HG03558 (cell line): ENCODE measurements at regions not wholly inside any gene's neighbourhood (a gene's known extent, or its start where the extent isn't known, plus 50 kb on each side); places are given as distances from the start of the nearest gene placed in this dataset.
A peak's percentile ranks its signal among the peaks of the same experiment; 100 is the strongest.

ENCODE experiments used
- ATAC-seq: cut with Tn5 transposase; IDR thresholded peaks from one replicate; pipeline ENCODE4 v1.9.1; 2021; ENCODE audit warnings: moderate number of reproducible peaks; ENCODE audit not compliant: unreplicated experiment; ENCODE audit errors: extremely low read depth

DNA sequence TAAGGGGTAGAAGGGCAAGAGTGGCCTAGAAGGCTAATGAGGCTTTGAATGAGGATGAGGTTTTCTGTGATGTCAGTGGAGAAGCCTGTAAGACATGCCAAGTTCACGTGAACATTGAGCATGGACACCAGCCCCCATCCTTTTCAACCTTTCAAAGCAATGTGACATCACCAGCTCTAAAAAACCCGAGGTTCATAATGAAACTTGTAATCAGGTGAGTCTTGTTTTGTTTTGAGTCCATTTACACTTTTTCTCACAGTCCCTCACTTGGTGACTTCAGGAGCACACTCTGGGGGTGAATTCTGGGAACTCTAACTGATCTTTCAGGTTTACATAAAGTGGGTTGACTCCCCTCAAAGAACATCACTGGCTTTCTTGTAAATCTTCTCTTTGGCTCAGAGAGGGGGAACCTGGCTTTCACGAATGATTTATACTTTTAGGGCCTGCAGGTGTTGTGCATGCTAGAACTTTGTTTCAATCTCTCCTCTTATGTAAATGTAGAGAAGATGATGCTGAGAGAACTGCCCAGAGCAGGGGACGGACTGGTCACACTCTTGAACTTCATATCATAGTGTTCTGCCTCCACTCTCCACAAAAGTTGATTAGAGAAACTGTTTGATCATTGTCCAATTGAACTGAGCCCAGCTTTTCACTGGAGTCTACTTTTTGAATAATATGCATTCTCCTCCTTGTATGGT is 224.7 kb upstream of the SATB1 start:
- peak; percentile 72 for ATAC-seq

DNA sequence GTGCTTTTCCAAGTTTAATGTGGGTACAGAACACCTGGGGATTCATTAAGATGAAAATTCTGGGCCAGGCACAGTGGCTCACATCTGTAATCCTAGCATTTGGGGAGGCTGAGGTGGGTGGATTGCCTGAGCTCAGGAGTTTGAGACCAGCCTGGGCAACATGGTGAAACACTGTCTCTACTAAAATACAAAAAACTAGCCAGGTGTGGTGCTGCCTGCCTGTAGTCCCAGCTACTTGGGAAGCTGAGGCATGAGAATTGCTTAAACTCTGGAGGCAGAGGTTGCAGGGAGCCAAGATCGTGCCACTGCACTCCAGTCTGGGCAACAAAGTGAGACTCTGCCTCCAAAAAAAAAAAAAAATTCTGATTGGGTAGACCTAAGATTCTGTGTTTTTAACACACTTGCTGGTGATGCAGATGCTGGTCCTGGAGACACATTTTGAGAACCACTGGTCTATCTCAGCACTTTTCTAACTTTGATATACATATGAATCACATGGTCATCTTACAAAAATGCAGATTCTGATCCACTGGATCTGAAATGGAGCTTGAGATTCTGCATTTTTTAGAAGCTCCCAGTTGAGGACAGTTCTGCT is 223.8 kb upstream of the SATB1 start:
- ATAC-seq: no peak

DNA sequence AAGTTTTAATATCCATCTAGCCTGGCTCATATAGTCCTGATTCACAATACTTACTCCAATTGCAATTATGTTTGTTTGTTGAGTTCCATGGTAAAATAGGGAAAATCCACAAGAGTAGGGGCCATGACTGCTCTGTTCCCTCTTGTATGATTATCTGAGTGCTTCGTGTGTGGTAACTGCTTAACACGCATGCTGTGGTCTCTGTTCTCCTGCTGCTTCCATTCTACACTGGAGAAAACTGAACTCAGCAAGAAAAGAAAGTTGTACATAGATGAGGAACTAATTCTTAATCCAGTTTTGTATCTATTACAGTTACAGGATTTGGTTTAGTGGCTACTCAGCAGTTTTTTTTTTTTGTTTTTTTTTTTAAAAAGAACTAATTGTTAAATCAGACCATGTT is 223.0 kb upstream of the SATB1 start:
- no peak for ATAC-seq

DNA sequence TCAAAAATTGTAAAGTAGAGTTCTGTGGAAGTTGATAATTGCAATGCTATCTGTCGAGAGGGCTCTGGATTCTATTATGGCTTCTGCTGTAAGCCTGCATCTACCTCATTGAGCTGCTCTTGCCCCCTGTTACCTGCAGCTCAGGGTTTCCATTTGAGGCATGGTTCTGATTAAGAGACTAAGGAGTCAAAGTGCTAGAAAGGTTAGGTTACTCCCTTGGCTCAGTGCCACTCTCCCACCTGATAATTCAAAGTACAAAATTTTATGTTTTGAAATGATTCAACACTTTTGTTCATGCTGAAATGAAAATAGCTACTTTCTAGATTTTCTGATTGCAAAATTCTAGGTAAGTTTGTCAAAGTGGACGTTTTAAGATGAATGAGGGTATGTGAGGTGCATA is 220.5 kb upstream of the SATB1 start:
- ATAC-seq: no peak

DNA sequence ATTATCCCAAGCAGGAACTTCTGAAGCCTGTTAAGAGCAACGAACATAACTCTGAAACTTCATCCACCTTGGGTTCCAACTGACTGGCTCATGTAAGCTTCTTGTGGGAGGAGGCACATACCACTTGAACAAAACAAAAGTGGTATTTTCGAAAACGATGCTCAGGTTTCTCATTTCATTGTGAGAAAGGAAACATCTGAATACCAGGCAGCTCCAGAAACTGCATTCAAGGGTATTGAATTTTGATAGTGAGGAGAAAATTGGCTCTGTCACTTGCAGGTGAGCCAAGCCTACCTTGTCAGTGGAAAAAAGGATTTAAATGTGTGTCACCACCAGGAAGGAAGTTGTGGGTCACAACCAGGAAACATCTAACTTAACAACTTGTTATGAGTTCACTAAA is 218.1 kb upstream of the SATB1 start:
- ATAC-seq: no peak

DNA sequence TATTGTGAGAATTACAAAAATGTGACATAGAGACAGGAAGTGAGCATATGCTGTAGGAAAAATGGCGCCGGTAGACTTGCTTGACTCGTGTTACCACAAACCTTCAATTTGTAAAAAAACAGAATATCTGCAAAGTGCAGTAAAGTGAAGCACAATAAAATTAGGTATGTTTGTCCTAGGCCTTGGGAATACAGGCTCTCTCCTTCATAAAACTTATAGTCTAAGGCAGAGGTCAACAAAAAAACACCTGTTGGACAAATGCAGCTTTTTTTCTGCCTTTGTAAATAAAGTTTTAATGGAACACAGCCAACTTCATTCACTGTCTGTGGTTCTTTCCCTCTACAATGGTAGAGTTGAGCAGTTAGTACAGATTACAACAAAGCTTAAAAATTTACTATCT is 216.8 kb upstream of the SATB1 start:
- no peak for ATAC-seq

DNA sequence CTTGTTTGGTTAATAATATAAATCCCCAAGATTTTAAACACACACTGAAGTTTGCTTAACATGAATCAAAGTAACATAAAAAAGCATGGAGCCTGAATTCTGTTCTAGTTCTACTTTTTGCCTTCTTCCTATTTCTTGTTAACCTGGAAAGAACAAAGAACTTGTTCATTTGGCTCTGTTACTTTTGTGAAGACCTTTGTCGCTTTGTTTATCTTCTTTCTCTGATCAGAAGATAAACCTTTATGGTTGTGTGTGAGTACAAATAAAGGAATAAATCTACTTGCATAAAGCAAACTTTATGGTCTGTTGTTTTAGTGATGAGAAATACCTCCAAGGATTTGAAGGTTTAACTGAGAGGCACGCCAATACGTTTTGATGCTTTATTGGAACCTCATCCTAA is 210.1 kb upstream of the SATB1 start:
- ATAC-seq: no peak

DNA sequence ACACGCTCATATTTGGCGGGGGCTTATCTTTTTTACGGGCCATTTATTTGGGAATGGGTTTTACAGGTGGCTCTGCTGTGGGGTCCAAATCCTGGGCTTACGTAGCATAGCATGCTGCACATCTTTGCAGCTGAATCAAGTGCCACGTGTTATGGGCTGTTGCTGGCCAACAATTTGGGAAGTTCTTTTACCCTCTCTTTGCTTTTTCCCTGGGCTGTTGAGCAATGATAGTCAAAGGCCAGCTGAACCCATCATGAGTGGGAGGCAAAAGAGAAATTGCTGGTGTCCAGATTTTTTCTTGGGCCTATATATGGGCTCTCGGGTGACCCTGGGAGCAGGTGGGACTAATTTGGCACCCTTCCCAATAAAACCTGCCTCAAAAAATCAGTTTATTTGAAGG is 209.3 kb upstream of the SATB1 start:
- no peak for ATAC-seq

DNA sequence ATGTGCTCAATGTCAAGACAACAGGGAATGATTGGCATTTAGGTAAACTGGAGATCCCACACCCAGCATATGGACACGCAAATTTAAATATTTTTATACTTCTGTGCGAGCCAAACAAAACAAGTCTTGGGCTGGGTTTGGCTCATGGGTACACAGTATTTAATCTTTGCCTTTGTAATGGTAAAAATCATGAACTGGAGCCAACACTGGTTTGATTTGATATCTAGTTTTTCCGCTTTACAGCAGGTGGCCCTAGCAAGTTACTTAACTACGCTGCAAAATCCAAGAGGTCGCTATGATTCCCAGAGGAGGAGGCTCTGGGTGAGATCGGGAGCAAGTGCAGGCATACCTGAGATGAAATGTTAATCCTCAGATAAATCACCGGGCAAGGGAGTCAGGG is 207.9 kb upstream of the SATB1 start:
- ATAC-seq: no peak

DNA sequence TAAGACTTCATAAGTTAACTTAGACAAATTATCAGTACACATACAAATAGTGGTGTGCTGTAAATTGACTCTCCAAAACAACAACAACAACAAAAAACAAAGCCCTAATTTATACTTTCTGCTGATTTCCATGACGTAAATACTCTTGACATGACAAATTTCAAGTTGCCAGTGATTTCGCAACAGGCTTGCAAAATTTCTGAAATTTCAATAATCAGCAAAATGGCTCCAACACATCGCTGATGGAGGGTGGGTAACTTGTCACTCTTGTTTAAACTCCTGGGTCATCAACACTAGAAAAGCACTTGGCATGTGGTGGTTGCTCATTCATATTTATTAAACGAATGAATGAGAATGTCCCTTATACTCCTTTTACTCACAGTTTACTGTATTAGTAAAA is 205.2 kb upstream of the SATB1 start:
- no peak for ATAC-seq

DNA sequence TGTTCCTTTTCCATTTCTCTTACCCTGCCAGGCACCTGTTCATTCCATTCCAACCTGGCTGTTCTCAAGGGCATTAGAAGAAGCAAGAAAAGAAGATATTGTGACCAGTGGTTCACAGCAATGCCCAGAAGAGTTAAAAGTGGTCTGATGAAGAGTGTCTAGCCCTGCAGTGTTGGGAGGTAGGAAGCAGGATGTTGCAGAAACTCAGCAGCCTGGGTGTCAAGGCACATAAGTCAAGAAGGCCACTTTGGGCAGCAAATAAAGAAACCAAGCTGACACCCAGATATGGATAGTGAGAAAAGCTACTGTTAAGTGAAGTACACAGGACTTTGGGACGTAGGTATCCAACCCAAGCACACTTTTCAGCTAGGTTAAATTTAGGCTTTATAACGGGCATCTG is 199.9 kb upstream of the SATB1 start:
- no peak for ATAC-seq

DNA sequence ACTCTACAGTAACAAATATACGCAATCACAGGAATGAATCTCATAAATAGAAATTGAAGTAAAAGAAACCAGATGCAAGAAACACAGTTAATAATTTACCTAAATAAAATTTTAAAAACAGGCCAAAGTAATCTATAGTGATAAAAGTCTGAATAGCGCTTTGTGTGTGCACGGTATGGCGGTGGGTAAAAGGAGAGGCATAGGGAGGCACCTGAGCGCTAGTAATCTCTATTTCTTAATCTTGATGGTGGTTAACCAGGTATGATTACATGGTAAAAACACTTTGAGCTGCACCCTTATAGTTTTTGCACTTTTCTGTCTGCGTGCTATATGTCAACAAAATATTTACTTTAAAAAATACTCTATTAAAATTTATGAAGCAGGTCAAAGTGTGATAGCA is 198.1 kb upstream of the SATB1 start:
- no peak for ATAC-seq

DNA sequence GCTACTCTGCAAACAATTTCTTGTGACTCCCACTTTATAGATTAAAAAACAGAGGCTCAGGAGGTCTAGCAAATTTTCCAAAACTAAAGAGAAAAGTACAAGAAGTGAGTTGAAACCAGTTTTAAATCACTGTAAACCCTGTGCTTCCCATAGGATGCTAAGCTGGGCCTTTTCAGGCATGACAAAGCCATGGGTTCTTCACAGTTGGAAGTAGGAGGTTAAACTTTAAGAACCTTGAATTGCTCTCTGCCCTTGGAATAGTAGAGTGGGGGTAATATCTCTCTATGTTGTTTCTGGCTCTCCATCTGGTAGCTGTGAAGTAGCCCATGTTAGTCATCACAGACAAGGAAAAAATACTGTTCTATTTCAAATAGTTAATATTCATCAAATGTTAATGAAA is 193.6 kb upstream of the SATB1 start:
- ATAC-seq: no peak

DNA sequence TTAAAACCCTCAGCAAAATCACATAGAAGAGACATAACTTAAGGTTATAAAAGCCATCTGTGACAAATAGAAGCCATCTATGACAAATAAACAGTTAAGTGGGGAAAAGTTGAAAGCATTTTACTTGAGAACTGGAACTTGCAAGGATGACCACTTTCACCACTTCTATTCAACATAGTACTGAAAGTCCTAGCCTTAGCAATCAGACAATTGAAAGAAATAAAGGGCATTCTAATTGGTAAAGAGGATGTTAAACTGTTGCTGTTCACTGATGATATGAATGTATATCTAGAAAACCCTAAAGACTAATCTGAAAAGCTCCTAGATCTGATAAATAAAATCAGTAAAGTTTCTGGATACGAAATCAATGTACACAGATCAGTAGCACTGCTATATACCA is 186.9 kb upstream of the SATB1 start:
- ATAC-seq: no peak

DNA sequence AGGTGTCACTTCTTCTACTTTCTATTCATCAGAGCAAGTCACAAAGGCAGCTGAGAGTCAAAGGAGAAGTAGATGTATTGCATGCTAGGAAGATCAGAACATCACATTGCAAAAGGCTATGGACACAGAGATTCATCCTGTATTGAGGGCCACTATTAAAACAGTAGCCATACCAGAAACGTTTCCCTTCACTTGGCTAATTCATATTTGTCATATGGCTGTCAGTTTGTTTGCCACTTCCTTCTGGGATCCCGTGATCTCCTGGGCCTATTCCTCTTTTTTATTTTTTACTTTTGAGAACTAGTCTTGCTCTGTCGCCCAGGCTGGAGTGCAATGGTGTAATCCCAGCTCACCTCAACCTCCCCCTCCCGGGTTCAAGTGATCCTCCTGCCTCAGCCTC is 184.0 kb upstream of the SATB1 start:
- no peak for ATAC-seq

DNA sequence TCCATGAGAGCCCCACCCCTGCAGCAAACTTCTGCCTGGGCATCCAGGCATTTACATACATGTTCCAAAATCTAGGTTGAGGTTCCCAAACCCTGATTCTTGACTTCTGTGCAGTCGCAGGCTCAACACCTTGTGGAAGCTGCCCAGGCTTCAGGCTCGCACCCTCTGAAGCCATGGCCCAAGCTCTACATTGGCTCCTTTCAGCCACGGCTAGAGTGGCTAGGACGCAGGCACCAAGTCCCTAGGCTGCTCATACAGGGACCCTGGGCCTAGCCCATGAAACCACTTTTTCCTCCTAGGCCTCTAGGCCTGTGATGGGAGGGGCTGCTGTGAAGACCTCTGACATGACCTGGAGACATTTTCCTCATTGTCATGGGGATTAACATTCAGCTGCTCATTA is 172.8 kb upstream of the SATB1 start:
- no peak for ATAC-seq

DNA sequence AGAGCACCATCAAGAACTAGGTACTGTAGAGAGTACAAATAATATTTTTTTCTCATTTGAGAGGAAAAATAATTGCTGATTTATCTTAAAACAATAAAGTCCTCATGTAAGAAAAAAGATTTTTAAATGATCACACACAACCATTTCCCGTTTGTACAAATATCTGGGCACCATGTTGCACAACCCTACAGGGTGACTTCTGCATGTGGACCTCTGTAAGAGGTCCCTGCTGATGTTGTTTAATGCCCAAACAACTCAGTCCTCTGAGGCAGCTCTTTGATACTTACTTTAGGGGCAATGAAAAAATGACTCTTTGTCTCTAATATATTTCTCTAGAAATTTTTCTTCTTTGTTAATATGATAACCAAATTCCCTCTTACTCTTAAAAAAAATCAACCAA is 168.1 kb upstream of the SATB1 start:
- ATAC-seq: no peak

DNA sequence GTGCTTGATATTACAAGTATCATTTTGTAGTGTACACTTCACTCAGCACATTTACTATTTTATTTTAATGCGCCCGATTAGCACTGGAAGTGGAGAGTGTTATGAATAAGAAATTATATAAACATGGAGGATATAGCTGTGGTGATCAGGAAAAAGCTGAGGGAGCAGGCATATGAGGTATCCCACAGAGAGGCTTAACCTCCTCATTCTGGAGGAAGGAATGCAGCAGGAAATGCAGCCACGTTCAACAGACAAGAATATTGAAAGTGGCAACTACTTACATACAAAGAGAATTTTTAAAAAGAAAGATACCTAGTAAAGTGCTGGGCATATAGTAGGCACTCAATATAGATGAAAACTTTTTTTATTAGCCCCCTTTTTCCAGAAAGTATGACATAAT is 166.0 kb upstream of the SATB1 start:
- no peak for ATAC-seq

DNA sequence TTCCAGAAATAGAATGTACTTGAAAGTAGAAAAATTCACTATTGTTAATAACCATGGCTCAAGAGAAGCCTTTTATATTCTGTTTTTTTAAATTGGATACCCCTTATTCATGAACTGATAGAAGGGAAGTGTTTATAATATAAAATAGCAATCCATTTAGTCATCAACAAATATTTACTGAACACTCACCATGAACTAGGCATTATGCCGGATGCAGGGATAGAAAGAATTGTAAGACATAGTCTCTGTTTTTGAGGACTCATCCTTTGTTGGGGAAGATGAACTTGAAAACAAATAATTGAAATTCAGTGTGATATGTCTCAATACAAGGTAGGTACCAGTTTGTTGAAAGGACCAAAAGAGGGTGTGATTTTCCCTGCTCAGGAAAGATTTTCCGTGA is 160.9 kb upstream of the SATB1 start:
- ATAC-seq: no peak

DNA sequence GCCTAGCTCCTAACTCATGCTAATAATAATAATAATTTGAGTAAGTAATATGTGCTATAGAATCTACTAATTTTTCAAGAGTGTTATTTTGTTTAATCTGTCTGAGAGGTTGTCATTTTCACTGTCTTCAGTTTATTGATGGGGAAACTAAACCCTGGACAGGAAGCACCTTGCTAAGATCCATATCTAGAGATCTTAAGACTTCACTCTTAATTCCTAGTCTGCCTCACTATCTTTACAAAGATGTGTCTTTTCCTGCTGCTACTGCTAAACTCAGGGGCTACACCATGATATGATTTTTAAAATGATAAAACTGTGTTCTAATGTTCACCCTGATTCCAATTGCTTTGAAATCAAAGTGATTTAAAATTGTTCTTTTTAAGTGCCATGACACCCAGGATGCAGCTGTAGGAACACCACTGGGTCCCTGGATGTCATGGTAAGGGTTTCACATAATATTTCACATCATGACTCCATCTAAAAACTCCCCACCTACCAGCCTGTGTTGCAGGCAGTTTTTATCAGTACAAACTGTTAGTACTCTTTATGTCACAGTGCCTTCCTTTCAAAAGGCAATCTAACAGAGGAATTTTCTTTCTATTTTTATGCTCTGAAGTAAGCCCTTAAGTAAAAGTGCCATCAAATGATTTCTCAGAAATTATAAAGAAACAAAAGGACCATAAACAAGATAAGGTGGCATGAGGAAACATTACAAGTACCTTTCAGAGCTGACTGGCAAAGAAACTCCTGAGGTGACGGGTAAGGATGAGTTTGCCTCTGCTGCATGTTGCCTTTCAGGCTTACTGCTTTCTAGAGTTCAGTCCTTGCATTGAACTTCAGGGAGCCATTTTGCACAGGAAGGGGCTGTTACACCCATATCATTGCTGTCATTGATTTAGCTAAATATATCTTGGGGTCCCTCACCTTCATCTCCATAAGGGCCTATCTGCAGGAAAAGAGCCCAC is 160.1 kb upstream of the SATB1 start:
- no peak for ATAC-seq

DNA sequence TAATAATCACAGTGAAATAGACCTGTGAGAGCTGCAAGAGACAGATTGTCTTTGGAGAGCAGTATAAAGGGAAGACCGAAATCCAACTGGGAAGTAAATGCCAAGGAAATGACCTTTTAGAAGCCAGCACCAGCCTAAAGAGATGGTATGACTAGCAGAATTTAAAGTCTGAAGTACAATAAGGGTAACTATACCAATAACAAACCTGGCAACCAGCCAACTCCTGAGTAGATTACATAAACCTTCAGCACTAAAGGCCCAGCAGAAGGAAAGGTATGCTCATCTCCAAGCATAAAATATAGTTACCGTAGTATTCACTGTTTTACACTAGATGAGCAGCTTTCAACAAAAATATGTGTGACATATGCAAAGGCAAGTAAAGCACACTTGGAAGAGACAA is 155.1 kb upstream of the SATB1 start:
- ATAC-seq: no peak
